Adrenal gland (tissue), 5 donors: ENCODE measurements at regions not wholly inside any gene's neighbourhood (a gene's known extent, or its start where the extent isn't known, plus 50 kb on each side); places are given as distances from the start of the nearest gene placed in this dataset.

Experiments used
- CTCF ChIP-seq, 6 experiments: fragments of 450-650 bp in 4 of 6; fragments of 200-600 bp in 2 of 6; sonication (generic) in 1 of 6; IDR thresholded peaks; 1 replicate in 5 of 6; 2 replicates in 1 of 6; pipeline versions ENCODE4 v1.5.1 to v1.8.0; 2016 to 2021; ENCODE audit warnings: antibody characterized with exemption in 6 of 6, mild to moderate bottlenecking in 2 of 6, moderate library complexity in 1 of 6
- POLR2A ChIP-seq, 2 donors: fragments of 450-650 bp; IDR thresholded peaks; one replicate each; pipeline ENCODE4 v1.6.1; 2017; ENCODE audit warnings: antibody characterized with exemption in 2 of 2, mild to moderate bottlenecking in 2 of 2, moderate library complexity in 1 of 2
- donor health status: DM: no; HTN: no; CAD: no.

GRCh38 chr5:54915466-54916027 lies 69.8 kb downstream of the ESM1 start:
- no peak for TF ChIP-seq CTCF (IDR thresholded peaks at IDR 0.05)
- no peak for TF ChIP-seq POLR2A (IDR thresholded peaks at IDR 0.05)
